ENCODE measurements at regions not wholly inside any gene's neighbourhood (a gene's known extent, or its start where the extent isn't known, plus 50 kb on each side); places are given as distances from the start of the nearest gene placed in this dataset.

DNA sequence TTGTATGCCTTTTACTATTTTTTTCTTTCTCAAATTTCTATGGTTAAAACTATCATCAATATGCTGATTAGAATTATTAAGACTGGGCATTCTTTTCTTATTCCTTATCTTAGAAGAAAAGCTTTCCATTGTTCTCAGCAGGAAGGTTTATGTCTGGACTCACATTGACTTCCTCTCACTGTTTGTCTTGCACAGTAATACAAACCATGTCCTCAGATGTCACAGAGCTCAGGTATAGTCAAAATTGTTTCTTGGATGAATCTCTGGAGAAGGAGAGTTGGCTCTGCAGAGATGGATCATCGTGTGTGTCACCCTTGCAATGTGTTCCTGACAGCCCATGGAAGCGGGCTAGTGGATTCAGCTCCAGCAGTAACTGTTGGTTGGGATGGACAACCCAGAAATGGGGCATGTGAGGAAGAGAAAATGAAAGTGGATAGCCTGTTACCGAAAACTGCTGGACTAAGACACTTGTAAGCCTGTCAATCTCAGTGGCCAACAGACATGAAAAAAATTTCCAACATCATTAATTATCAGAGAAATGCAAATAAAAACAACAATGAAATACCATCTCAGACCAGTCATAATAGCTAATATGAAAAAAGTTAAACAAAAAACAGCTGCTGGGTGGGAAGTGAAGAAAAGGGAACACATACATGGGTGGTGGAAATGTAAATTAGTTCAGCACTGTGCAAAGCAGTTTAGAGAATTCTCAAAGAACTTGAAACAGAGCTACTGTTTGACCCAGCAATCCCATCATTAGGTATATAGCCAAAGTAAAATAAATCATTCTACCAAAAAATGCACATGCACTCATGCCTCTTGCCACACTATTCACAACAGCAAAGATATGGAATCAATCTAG is 967.8 kb downstream of the TMEM121 start:
- TF ChIP-seq EZH2 (IDR thresholded peaks at IDR 0.05), result no peak
- no peak for TF ChIP-seq POLR2AphosphoS5 (IDR thresholded peaks at IDR 0.05; ENCODE audit: borderline replicate concordance, low read depth, low read length)
- no peak for TF ChIP-seq FOXP2 (optimal IDR thresholded peaks at IDR 0.05; ENCODE audit: control extremely low read depth, extremely low read length, insufficient read depth)

All from SK-N-MC (cell line).